ENCODE measurements at regions not wholly inside any gene's neighbourhood (a gene's known extent, or its start where the extent isn't known, plus 50 kb on each side); places are given as distances from the start of the nearest gene placed in this dataset.

- TF ChIP-seq, protein P1, sequence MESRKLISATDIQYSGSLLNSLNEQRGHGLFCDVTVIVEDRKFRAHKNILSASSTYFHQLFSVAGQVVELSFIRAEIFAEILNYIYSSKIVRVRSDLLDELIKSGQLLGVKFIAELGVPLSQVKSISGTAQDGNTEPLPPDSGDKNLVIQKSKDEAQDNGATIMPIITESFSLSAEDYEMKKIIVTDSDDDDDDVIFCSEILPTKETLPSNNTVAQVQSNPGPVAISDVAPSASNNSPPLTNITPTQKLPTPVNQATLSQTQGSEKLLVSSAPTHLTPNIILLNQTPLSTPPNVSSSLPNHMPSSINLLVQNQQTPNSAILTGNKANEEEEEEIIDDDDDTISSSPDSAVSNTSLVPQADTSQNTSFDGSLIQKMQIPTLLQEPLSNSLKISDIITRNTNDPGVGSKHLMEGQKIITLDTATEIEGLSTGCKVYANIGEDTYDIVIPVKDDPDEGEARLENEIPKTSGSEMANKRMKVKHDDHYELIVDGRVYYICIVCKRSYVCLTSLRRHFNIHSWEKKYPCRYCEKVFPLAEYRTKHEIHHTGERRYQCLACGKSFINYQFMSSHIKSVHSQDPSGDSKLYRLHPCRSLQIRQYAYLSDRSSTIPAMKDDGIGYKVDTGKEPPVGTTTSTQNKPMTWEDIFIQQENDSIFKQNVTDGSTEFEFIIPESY (IDR thresholded peaks at IDR 0.05; ENCODE audit: borderline replicate concordance, low read depth), result no peak
- TF ChIP-seq TCF12 (IDR thresholded peaks at IDR 0.05), result no peak
- TF ChIP-seq POLR2AphosphoS5 (IDR thresholded peaks at IDR 0.05; ENCODE audit: low read depth, low read length), result no peak
- no peak for TF ChIP-seq EP300 (IDR thresholded peaks at IDR 0.05; ENCODE audit: borderline replicate concordance in 1 of 2, low read depth in 1 of 2, low read length in 1 of 2)
Measured at GRCh38 chr5:61882901-61883500, 423.0 kb upstream of the KIF2A start (continued).

DNA sequence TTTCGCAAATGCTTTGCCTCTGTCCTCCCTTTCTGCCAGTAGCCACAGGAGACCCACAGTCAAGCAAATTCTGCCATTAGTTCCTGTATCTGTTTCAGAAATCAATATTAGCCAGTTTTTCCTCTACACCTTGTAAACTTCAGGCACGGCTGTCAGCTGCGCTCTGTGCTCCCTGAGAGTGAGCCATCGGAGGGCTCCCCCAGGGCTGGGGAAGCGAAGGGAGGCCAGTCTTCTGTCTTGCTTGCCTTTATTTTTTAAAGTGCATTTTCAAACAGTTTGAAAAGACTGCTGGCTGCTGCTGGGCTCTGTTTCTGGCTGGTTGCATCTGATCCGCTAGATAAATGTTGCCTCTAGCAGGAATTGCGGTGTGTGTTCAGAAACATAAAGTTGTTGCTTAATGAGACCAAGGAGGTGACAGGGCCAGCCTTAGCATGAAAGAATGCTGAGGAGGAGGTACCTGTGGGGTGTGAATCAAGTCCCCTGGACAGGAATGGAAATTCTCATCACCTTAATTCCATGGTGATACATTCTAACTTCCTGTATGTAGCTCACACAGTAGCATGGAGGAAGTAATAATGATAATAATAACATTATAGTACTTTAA is 421.7 kb upstream of the KIF2A start:
- Histone ChIP-seq H3F3A (replicated peaks; ENCODE audit: insufficient read depth) (no peaks in the 10 kb centered on the region), H3K9ac (no peak overlapping the region), H3K4me3 (ENCODE audit: low read depth in 2 of 2, low read length in 1 of 2) (no peak overlapping the region), H2AFZ (ENCODE audit: low read depth) (no peak overlapping the region), H3K36me3 (replicated peaks in 1 of 2; ENCODE audit: control insufficient read depth in 1 of 2, insufficient read depth in 2 of 2, low read length in 1 of 2) (no peaks in the 10 kb centered on the region), H3K9me2 (no peaks in the 10 kb centered on the region), H4K20me1 (ENCODE audit: insufficient read depth) (no peaks in the 10 kb centered on the region), H3K79me2 (ENCODE audit: insufficient read depth) (no peaks in the 10 kb centered on the region), H3K27me3 (ENCODE audit: insufficient read depth) (no peaks in the 10 kb centered on the region), H3K4me2 (no peak overlapping the region), H3K27ac (ENCODE audit: low read depth in 2 of 2, low read length in 1 of 2) (no peak overlapping the region), H3K4me1 (ENCODE audit: control insufficient read depth in 1 of 2, insufficient read depth in 2 of 2, low read depth in 1 of 2, low read length in 1 of 2) (peaks cover 0 to 8% of the 10 kb centered on the region in 2 experiments; a peak in 1 of 4 replicates), H3K9me3 (no peaks in the 10 kb centered on the region)
- POLR2A ChIA-PET, result no interaction called here
- 64% methylated on average over 7 of the region's 7 CpGs for WGBS (ENCODE audit: low lambda C conversion rate)
- CTCF ChIA-PET, result no interaction called here
- DNase-seq, result no peak
- TF ChIP-seq TAF1 (IDR thresholded peaks at IDR 0.05; ENCODE audit: borderline replicate concordance, low read depth, low read length) (no peak), ELF1 (IDR thresholded peaks at IDR 0.05) (no peak), RXRA (IDR thresholded peaks at IDR 0.05; ENCODE audit: borderline replicate concordance, low read depth) (no peak), NRF1 (IDR thresholded peaks at IDR 0.05; ENCODE audit: low read depth, low read length) (no peak), MAX (IDR thresholded peaks at IDR 0.05; ENCODE audit: low read depth) (no peak), FOXJ3 (CRISPR knock-in tag; IDR thresholded peaks at IDR 0.05) (no peak), CTCF (IDR thresholded peaks at IDR 0.05) (no peak), EZH2phosphoT487 (IDR thresholded peaks at IDR 0.05; ENCODE audit: borderline replicate concordance, low read depth) (no peak)
- TF ChIP-seq, protein P2, sequence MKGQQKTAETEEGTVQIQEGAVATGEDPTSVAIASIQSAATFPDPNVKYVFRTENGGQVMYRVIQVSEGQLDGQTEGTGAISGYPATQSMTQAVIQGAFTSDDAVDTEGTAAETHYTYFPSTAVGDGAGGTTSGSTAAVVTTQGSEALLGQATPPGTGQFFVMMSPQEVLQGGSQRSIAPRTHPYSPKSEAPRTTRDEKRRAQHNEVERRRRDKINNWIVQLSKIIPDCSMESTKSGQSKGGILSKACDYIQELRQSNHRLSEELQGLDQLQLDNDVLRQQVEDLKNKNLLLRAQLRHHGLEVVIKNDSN (IDR thresholded peaks at IDR 0.05; ENCODE audit: borderline replicate concordance, low read depth), result no peak
- TF ChIP-seq, protein P3, sequence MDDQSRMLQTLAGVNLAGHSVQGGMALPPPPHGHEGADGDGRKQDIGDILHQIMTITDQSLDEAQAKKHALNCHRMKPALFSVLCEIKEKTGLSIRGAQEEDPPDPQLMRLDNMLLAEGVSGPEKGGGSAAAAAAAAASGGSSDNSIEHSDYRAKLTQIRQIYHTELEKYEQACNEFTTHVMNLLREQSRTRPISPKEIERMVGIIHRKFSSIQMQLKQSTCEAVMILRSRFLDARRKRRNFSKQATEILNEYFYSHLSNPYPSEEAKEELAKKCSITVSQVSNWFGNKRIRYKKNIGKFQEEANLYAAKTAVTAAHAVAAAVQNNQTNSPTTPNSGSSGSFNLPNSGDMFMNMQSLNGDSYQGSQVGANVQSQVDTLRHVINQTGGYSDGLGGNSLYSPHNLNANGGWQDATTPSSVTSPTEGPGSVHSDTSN (IDR thresholded peaks at IDR 0.05), result no peak
- TF ChIP-seq, protein P4, sequence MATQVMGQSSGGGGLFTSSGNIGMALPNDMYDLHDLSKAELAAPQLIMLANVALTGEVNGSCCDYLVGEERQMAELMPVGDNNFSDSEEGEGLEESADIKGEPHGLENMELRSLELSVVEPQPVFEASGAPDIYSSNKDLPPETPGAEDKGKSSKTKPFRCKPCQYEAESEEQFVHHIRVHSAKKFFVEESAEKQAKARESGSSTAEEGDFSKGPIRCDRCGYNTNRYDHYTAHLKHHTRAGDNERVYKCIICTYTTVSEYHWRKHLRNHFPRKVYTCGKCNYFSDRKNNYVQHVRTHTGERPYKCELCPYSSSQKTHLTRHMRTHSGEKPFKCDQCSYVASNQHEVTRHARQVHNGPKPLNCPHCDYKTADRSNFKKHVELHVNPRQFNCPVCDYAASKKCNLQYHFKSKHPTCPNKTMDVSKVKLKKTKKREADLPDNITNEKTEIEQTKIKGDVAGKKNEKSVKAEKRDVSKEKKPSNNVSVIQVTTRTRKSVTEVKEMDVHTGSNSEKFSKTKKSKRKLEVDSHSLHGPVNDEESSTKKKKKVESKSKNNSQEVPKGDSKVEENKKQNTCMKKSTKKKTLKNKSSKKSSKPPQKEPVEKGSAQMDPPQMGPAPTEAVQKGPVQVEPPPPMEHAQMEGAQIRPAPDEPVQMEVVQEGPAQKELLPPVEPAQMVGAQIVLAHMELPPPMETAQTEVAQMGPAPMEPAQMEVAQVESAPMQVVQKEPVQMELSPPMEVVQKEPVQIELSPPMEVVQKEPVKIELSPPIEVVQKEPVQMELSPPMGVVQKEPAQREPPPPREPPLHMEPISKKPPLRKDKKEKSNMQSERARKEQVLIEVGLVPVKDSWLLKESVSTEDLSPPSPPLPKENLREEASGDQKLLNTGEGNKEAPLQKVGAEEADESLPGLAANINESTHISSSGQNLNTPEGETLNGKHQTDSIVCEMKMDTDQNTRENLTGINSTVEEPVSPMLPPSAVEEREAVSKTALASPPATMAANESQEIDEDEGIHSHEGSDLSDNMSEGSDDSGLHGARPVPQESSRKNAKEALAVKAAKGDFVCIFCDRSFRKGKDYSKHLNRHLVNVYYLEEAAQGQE (IDR thresholded peaks at IDR 0.05; ENCODE audit: low read depth, low read length), result no peak
- TF ChIP-seq, protein P5, sequence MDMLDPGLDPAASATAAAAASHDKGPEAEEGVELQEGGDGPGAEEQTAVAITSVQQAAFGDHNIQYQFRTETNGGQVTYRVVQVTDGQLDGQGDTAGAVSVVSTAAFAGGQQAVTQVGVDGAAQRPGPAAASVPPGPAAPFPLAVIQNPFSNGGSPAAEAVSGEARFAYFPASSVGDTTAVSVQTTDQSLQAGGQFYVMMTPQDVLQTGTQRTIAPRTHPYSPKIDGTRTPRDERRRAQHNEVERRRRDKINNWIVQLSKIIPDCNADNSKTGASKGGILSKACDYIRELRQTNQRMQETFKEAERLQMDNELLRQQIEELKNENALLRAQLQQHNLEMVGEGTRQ (IDR thresholded peaks at IDR 0.05; ENCODE audit: borderline replicate concordance, low read depth, low read length), result no peak
- TF ChIP-seq, protein P1 (IDR thresholded peaks at IDR 0.05; ENCODE audit: borderline replicate concordance, low read depth), result no peak
